ENCODE measurements at regions not wholly inside any gene's neighbourhood (a gene's known extent, or its start where the extent isn't known, plus 50 kb on each side); places are given as distances from the start of the nearest gene placed in this dataset.

DNA sequence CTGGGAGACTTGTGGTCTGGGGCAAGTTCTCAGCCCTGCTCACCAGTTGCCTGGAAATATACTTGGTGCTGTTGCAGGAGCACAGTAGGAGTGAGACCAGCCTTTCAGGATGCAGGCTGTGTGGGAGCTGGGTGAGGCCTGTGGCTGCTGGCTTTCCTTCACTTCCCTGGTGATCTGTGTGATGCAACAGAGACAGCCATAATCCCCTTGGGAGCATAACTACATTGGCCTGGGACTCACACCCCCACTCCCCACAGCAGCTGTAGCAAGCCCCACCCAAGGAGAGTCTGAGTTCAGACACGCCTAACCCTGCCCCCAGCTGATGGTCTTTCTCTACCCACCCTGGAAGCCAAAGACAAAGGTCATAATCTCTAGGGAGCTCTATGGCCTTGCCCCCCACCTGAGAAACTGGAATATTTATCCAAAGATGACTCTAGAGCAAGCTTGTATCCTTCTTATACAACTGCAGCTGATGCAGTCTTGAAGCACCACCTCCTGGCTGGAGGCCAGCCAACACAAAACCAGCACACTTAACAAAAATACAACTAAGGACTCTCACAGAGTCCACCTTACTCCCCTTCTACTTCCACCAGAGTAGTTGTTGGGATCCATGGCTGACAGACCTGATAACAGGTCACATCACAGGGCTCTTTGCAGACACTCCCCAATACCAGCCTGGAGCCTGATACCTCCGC lies 190.4 kb upstream of the CPNE8 start:
- Mint-ChIP-seq H3K27me3 (no peaks in the 10 kb centered on the region), H3K4me3 (no peak overlapping the region), H3K9me3 (no peaks in the 10 kb centered on the region), H3K4me1 (no peaks in the 10 kb centered on the region), H3K27ac (no peak overlapping the region)
- ATAC-seq (no peak), DNase-seq (no peak)

DNA sequence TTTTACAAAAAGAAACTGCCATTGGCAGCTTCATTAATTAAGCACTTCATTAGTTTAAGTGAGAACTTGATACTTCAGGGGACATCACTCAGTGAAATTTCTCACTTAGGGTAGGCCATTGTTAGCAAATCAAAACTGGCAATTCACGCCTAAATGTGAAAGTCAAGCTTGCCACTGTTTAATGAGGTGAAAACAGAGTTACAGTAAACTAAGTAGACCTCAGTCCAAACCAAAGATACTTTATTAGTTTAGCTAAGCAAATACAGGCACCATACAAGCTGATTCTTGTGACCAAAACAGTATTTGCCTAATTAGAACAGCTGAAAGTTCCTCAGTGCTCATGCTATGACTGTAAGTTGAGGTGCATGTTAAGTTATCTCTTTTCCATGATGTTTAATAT lies 176.5 kb upstream of the CPNE8 start:
- no peaks in the 10 kb centered on the region for H3K27me3 Mint-ChIP-seq
- ATAC-seq (no peak), DNase-seq (no peak)
- no peaks in the 10 kb centered on the region for H3K9me3 Mint-ChIP-seq
- no peaks in the 10 kb centered on the region for H3K4me1 Mint-ChIP-seq
- no peak overlapping the region for H3K27ac Mint-ChIP-seq
- H3K4me3 Mint-ChIP-seq: no peak overlapping the region

- Mint-ChIP-seq H3K4me1 (no peaks in the 10 kb centered on the region), H3K4me3 (no peak overlapping the region), H3K27ac (no peak overlapping the region), H3K9me3 (no peaks in the 10 kb centered on the region), H3K27me3 (no peaks in the 10 kb centered on the region)
- DNase-seq (no peak), ATAC-seq (no peak)
Observed at GRCh38 chr12:39077226-39077625, 171.8 kb upstream of the CPNE8 start.

- H3K4me1 Mint-ChIP-seq: no peaks in the 10 kb centered on the region
- H3K27me3 Mint-ChIP-seq: no peaks in the 10 kb centered on the region
- no peak for ATAC-seq
- H3K9me3 Mint-ChIP-seq: no peaks in the 10 kb centered on the region
- H3K4me3 Mint-ChIP-seq: no peak overlapping the region
- no peak overlapping the region for H3K27ac Mint-ChIP-seq
- no peak for DNase-seq
Observed at GRCh38 chr12:39074063-39074462, 168.7 kb upstream of the CPNE8 start.

- H3K27me3 Mint-ChIP-seq: no peaks in the 10 kb centered on the region
- no peak for ATAC-seq
- H3K9me3 Mint-ChIP-seq: no peaks in the 10 kb centered on the region
- no peak overlapping the region for H3K4me3 Mint-ChIP-seq
- no peaks in the 10 kb centered on the region for H3K4me1 Mint-ChIP-seq
- no peak overlapping the region for H3K27ac Mint-ChIP-seq
- DNase-seq: no peak
Observed at GRCh38 chr12:39072658-39073057, 167.3 kb upstream of the CPNE8 start.

DNA sequence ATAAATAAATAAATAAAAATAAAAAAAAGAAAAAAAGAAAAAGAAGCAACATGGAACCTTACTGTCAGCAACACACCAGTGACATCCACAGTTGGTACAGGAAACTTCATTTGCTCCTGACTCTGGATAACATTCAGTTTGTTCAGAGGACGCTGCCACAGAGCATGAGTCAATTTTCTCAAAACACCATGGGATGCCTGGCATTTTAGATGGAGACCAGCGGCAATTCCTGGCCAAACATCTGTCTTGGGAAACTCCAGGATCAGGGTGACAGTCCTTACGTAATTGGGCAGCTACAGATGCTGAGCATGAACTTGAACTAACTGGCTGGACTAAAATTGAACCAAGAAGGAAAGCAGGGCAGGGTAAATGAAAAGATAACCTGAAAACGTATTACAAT lies 166.2 kb upstream of the CPNE8 start:
- Mint-ChIP-seq H3K9me3 (no peaks in the 10 kb centered on the region), H3K27me3 (no peaks in the 10 kb centered on the region), H3K27ac (no peak overlapping the region), H3K4me1 (no peaks in the 10 kb centered on the region), H3K4me3 (no peak overlapping the region)
- no peak for DNase-seq
- ATAC-seq: no peak

DNA sequence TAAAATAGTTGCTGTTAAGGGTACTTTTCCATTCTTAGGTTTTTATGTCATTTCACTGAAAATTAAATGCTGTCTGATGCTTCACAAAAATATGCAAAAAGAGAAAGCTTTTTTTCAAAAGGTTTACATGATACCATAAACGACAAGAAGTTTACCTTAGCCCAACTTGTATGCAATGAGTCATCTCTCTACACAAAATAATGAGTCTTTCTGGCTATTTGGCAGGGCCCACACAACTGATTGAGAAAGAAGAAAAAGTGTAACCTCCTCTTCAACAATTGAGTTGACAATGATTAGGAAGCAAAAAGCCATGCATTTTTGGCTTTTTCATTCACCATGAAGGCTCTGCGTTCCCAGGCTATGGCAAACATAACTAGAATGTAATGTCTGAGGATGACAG lies 165.4 kb upstream of the CPNE8 start:
- Mint-ChIP-seq H3K9me3 (no peaks in the 10 kb centered on the region), H3K27me3 (no peaks in the 10 kb centered on the region), H3K27ac (no peak overlapping the region), H3K4me1 (no peaks in the 10 kb centered on the region), H3K4me3 (no peak overlapping the region)
- ATAC-seq (no peak), DNase-seq (no peak)

DNA sequence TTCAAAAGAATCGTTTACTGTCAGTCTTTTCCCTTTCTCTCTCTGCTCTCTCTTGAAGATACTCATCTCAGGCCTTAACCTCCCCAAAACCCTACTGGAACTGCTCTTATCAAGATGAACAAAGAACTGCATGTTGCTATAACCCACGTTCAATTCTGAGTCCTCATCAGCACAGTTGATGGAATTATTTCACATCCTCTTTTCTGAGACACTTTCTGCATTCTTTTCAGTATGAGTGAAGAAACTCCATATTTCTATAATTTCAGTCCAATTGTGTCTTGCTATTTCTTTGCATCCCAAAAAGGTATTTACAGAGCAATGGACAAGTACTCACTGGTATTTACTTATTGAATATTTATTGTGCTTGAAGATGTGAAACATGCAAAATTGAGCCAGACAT lies 160.1 kb upstream of the CPNE8 start:
- ATAC-seq (no peak), DNase-seq (no peak)
- Mint-ChIP-seq H3K4me3 (no peak overlapping the region), H3K27ac (no peak overlapping the region), H3K9me3 (peaks cover 0 to 2% of the 10 kb centered on the region in 2 donors), H3K27me3 (no peaks in the 10 kb centered on the region), H3K4me1 (no peaks in the 10 kb centered on the region)

GRCh38 chr12:39064708-39065107 lies 159.3 kb upstream of the CPNE8 start:
- no peak for ATAC-seq
- Mint-ChIP-seq H3K4me3 (no peak overlapping the region), H3K27me3 (no peaks in the 10 kb centered on the region), H3K9me3 (peaks cover 0 to 6% of the 10 kb centered on the region in 2 donors), H3K27ac (no peak overlapping the region), H3K4me1 (no peaks in the 10 kb centered on the region)
- no peak for DNase-seq

GRCh38 chr12:39062266-39062996 lies 157.0 kb upstream of the CPNE8 start:
- ATAC-seq (no peak), DNase-seq (no peak)
- H3K9me3 Mint-ChIP-seq: peaks cover 0 to 6% of the 10 kb centered on the region in 2 donors
- H3K4me3 Mint-ChIP-seq: no peak overlapping the region
- no peaks in the 10 kb centered on the region for H3K27me3 Mint-ChIP-seq
- no peaks in the 10 kb centered on the region for H3K4me1 Mint-ChIP-seq
- no peak overlapping the region for H3K27ac Mint-ChIP-seq

DNA sequence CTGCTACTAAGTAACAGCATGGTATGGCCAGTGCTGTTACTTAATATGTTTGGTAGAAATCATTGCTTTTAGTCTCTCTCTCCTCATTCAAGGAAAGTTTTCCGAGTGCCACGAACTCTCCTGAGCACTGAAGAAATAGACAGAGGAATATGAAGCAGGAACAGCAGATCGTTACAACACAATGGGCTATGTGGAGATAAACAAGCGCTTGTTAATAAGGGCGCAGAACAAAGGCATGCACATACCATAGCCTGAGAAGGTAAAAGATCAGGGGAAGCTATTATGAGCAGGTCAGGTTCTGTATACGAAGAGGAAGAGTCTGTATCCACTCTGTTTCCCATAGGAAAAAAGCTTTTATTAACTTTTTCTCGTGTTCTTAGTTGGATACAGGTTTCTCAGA lies 156.2 kb upstream of the CPNE8 start:
- peaks cover 0 to 6% of the 10 kb centered on the region in 2 donors for H3K9me3 Mint-ChIP-seq
- no peak overlapping the region for H3K4me3 Mint-ChIP-seq
- H3K27ac Mint-ChIP-seq: no peak overlapping the region
- no peaks in the 10 kb centered on the region for H3K27me3 Mint-ChIP-seq
- no peak for DNase-seq
- ATAC-seq: no peak
- no peaks in the 10 kb centered on the region for H3K4me1 Mint-ChIP-seq

GRCh38 chr12:39048395-39048794 lies 143.0 kb upstream of the CPNE8 start:
- no peaks in the 10 kb centered on the region for H3K27me3 Mint-ChIP-seq
- ATAC-seq: no peak
- no peak overlapping the region for H3K4me3 Mint-ChIP-seq
- H3K9me3 Mint-ChIP-seq: peaks cover 0 to 6% of the 10 kb centered on the region in 2 donors
- DNase-seq: no peak
- no peak overlapping the region for H3K27ac Mint-ChIP-seq
- H3K4me1 Mint-ChIP-seq: no peaks in the 10 kb centered on the region

DNA sequence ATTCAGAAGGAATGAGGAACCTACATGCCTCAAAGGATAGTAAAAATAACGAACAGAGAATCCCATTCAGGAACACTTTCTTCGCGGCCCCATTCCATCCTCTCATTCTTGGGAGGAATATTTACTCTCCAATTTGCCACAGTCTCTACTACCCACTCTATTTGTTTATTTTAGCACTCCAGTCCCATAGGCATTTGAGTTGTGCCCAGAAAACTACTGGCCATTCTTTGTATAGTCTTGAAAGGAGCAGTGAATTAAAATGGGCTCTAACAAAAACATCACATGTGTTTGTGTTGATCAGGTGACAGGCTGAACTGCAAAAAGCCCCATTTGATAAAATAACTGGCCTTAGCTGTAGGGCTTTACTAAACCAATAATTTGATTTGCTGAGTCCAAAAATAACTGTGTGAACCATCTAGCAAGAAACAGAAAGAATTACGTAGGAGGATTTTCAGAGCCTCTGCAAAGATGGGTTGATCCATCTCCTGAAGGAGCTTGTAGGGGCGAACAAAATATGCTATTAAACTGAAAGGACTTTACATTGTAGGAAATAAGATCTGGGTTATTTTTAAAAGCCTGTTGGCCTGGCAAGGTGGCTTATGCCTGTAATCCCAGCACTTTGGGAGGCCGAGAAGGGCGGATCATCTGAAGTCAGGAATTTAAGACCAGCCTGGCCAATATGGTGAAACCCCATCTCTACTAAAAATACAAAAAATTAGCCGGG lies 142.3 kb upstream of the CPNE8 start:
- Mint-ChIP-seq H3K4me1 (no peaks in the 10 kb centered on the region), H3K9me3 (no peaks in the 10 kb centered on the region), H3K27me3 (no peaks in the 10 kb centered on the region), H3K4me3 (no peak overlapping the region), H3K27ac (no peak overlapping the region)
- no peak for DNase-seq
- ATAC-seq: no peak

DNA sequence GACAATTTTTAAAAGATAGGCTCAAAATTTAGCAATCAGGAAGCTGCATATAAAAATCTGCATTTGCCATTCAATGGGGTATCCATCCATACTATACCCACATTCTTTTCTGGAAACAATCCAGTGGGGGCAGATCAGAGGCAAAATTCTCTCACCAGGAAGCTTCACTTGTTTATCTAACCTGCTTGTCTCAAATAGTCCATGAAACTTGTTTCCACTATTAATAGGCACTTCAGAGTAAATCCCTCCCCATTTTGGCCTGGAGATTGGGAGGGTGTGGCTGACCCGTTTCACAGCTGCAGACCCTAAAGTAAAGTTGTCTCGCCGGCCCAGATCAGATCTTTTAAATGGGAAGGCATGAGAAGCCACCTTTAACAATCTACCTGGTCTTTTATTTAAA lies 139.4 kb upstream of the CPNE8 start:
- Mint-ChIP-seq H3K4me3 (no peak overlapping the region), H3K27me3 (no peaks in the 10 kb centered on the region), H3K4me1 (no peaks in the 10 kb centered on the region), H3K9me3 (no peaks in the 10 kb centered on the region), H3K27ac (no peak overlapping the region)
- ATAC-seq: no peak
- no peak for DNase-seq

- Mint-ChIP-seq H3K4me1 (no peaks in the 10 kb centered on the region), H3K27ac (no peak overlapping the region), H3K4me3 (no peak overlapping the region), H3K27me3 (no peaks in the 10 kb centered on the region), H3K9me3 (no peaks in the 10 kb centered on the region)
- DNase-seq (no peak), ATAC-seq (no peak)
Observed at GRCh38 chr12:39043424-39043822, 138.0 kb upstream of the CPNE8 start.

DNA sequence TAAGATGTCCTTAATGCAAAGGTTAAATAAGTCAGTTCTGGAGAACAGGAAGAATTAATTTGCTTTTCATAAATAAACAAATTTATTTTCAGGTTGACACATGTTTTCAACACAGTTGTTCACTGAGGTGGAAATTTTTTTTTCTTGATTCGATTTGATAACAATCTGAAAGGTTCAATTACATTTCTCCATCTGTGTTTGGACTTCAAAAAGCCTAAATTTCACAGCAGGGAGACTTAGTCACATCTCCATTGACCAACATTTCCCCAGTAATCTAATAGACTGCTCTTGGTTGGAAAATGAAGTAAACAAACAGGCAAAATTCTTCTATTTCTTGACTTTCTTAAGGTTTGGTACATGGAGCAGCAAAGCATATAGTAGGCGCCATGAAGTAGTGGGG lies 134.9 kb upstream of the CPNE8 start:
- no peaks in the 10 kb centered on the region for H3K27me3 Mint-ChIP-seq
- H3K4me3 Mint-ChIP-seq: no peak overlapping the region
- no peaks in the 10 kb centered on the region for H3K9me3 Mint-ChIP-seq
- no peak for DNase-seq
- no peak for ATAC-seq
- no peak overlapping the region for H3K27ac Mint-ChIP-seq
- no peaks in the 10 kb centered on the region for H3K4me1 Mint-ChIP-seq

All from stimulated activated naive CD8-positive, alpha-beta T cell treated with anti-CD3 and anti-CD28 coated beads, Interleukin-15, amount 100 ng/mL, for 72 hours (primary cell).